ENCODE measurements at regions not wholly inside any gene's neighbourhood (a gene's known extent, or its start where the extent isn't known, plus 50 kb on each side); places are given as distances from the start of the nearest gene placed in this dataset. TPM values are rescaled to one million over a fixed set of nuclear protein-coding genes. Genes with fewer than 3 reads are reported as not detected.

- intact Hi-C loops (cut with micrococcal nuclease) = no loop called here
- H3K79me2 ChIP-seq (ENCODE audit: insufficient read depth, low read length) = no peaks in the 10 kb centered on the region
- Mint-ChIP-seq H3K27me3 (ENCODE audit: low read depth in 3 of 3) (peaks cover 2 to 8% (median 2%) of the 10 kb centered on the region in 3 donors), H3K4me3 (no peak overlapping the region), H3K36me3 (no peaks in the 10 kb centered on the region), H3K9me3 (no peaks in the 10 kb centered on the region), H3K4me1 (no peaks in the 10 kb centered on the region), H3K27ac (no peak overlapping the region)
- no peak overlapping the region for H3K4me3 ChIP-seq (replicated peaks in 1 of 3; ENCODE audit: low read depth in 2 of 3, low read length in 3 of 3)
- TF ChIP-seq CTCF (IDR thresholded peaks at IDR 0.05) = peak; percentile 31
- no peak overlapping the region for H3K9ac ChIP-seq (ENCODE audit: insufficient read depth, low read length, poor library complexity, severe bottlenecking)
- no peaks in the 10 kb centered on the region for H4K20me1 ChIP-seq (ENCODE audit: insufficient read depth, low read length)
- DNase-seq = peak; percentile 7 to 14 (median 12)
- no peaks in the 10 kb centered on the region for H3K27me3 ChIP-seq (ENCODE audit: control insufficient read depth in 2 of 2, insufficient read depth in 2 of 2, low read length in 2 of 2)
- H2AFZ ChIP-seq (ENCODE audit: insufficient read depth, low read depth, low read length, poor library complexity, severe bottlenecking) = no peak overlapping the region
- H3K36me3 ChIP-seq (replicated peaks in 1 of 2; ENCODE audit: control insufficient read depth in 1 of 2, insufficient read depth in 2 of 2, low read length in 2 of 2) = no peaks in the 10 kb centered on the region
- H3K4me2 ChIP-seq (replicated peaks; ENCODE audit: extremely low read depth, low read length, poor library complexity, severe bottlenecking) = no peak overlapping the region
- no peak overlapping the region for H3K27ac ChIP-seq (ENCODE audit: low read depth in 1 of 2, low read length in 2 of 2)
- H3K9me3 ChIP-seq (replicated peaks in 1 of 2; ENCODE audit: control insufficient read depth in 1 of 2, insufficient read depth in 1 of 2, low read length in 2 of 2) = no peaks in the 10 kb centered on the region
- no peaks in the 10 kb centered on the region for H3K4me1 ChIP-seq (ENCODE audit: control insufficient read depth in 1 of 2, insufficient read depth in 2 of 2, low read length in 2 of 2)
- WGBS (ENCODE audit: insufficient coverage) = no CpG with 5 or more reads among the region's 3 CpGs
These were observed 80.6 kb downstream of the PBDC1 start for GRCh38 chrX:76253432-76253831.

- no peak for DNase-seq
- TF ChIP-seq CTCF (IDR thresholded peaks at IDR 0.05) = no peak
- Mint-ChIP-seq H3K4me1 (no peaks in the 10 kb centered on the region), H3K36me3 (no peaks in the 10 kb centered on the region), H3K9me3 (peaks cover 0 to 5% (median 0%) of the 10 kb centered on the region in 7 donors), H3K4me3 (no peak overlapping the region), H3K27ac (no peak overlapping the region), H3K27me3 (ENCODE audit: low read depth in 3 of 3) (peaks cover 0 to 2% (median 2%) of the 10 kb centered on the region in 3 donors)
- no peaks in the 10 kb centered on the region for H3K79me2 ChIP-seq (ENCODE audit: insufficient read depth, low read length)
- no peak overlapping the region for H3K4me2 ChIP-seq (replicated peaks; ENCODE audit: extremely low read depth, low read length, poor library complexity, severe bottlenecking)
- no peak overlapping the region for H3K27ac ChIP-seq (ENCODE audit: low read depth in 1 of 2, low read length in 2 of 2)
- H4K20me1 ChIP-seq (ENCODE audit: insufficient read depth, low read length) = no peaks in the 10 kb centered on the region
- no peaks in the 10 kb centered on the region for H3K27me3 ChIP-seq (ENCODE audit: control insufficient read depth in 2 of 2, insufficient read depth in 2 of 2, low read length in 2 of 2)
- no peaks in the 10 kb centered on the region for H3K4me1 ChIP-seq (ENCODE audit: control insufficient read depth in 1 of 2, insufficient read depth in 2 of 2, low read length in 2 of 2)
- intact Hi-C loops (cut with micrococcal nuclease) = no loop called here
- no peak overlapping the region for H2AFZ ChIP-seq (ENCODE audit: insufficient read depth, low read depth, low read length, poor library complexity, severe bottlenecking)
- no peak overlapping the region for H3K9ac ChIP-seq (ENCODE audit: insufficient read depth, low read length, poor library complexity, severe bottlenecking)
- no peak overlapping the region for H3K4me3 ChIP-seq (replicated peaks in 1 of 3; ENCODE audit: low read depth in 2 of 3, low read length in 3 of 3)
- H3K9me3 ChIP-seq (replicated peaks in 1 of 2; ENCODE audit: control insufficient read depth in 1 of 2, insufficient read depth in 1 of 2, low read length in 2 of 2) = no peaks in the 10 kb centered on the region
- no peaks in the 10 kb centered on the region for H3K36me3 ChIP-seq (replicated peaks in 1 of 2; ENCODE audit: control insufficient read depth in 1 of 2, insufficient read depth in 2 of 2, low read length in 2 of 2)
These were observed 106.1 kb downstream of the PBDC1 start for GRCh38 chrX:76279007-76279406.

Small RNAs in the stretch of these regions (small RNA-seq; reads per million reads assigned to genes)
- gene RNU6-867P (ENCODE audit: insufficient read length, low read depth) = not detected

Measured in CD14-positive monocyte (primary cell).